ENCODE measurements at regions not wholly inside any gene's neighbourhood (a gene's known extent, or its start where the extent isn't known, plus 50 kb on each side); places are given as distances from the start of the nearest gene placed in this dataset.

DNA sequence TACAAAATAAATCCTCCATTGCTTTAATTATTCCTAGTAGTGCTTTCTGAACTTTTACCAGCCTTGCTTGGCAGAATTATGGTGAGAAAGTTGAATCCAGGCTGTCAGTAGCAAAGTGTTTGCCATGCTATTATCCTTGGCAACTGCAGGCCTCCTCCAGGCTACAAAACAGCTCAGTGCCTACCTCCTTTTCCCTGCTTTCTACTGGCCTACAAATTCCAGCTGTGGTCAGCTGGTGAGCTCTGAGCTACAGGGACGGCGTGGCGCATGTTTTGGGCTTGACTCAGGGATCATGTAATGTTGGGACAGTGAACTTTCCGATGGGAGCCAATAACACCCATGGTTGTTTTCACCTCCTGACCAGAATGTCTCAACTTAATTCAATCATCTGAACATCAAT, 456.1 kb upstream of the ADAMTS5 start:
- TF ChIP-seq, protein P1, sequence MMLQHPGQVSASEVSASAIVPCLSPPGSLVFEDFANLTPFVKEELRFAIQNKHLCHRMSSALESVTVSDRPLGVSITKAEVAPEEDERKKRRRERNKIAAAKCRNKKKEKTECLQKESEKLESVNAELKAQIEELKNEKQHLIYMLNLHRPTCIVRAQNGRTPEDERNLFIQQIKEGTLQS (CRISPR knock-in tag; conservative IDR thresholded peaks at IDR 0.05): no peak
- TF ChIP-seq, protein P2, sequence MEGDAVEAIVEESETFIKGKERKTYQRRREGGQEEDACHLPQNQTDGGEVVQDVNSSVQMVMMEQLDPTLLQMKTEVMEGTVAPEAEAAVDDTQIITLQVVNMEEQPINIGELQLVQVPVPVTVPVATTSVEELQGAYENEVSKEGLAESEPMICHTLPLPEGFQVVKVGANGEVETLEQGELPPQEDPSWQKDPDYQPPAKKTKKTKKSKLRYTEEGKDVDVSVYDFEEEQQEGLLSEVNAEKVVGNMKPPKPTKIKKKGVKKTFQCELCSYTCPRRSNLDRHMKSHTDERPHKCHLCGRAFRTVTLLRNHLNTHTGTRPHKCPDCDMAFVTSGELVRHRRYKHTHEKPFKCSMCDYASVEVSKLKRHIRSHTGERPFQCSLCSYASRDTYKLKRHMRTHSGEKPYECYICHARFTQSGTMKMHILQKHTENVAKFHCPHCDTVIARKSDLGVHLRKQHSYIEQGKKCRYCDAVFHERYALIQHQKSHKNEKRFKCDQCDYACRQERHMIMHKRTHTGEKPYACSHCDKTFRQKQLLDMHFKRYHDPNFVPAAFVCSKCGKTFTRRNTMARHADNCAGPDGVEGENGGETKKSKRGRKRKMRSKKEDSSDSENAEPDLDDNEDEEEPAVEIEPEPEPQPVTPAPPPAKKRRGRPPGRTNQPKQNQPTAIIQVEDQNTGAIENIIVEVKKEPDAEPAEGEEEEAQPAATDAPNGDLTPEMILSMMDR (IDR thresholded peaks at IDR 0.05): no peak
- TF ChIP-seq NFYB (CRISPR knock-in tag; conservative IDR thresholded peaks at IDR 0.05; ENCODE audit: low read depth): no peak
- TF ChIP-seq JUN (CRISPR knock-in tag; IDR thresholded peaks at IDR 0.05): no peak
- TF ChIP-seq, protein P3, sequence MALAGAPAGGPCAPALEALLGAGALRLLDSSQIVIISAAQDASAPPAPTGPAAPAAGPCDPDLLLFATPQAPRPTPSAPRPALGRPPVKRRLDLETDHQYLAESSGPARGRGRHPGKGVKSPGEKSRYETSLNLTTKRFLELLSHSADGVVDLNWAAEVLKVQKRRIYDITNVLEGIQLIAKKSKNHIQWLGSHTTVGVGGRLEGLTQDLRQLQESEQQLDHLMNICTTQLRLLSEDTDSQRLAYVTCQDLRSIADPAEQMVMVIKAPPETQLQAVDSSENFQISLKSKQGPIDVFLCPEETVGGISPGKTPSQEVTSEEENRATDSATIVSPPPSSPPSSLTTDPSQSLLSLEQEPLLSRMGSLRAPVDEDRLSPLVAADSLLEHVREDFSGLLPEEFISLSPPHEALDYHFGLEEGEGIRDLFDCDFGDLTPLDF (CRISPR knock-in tag; IDR thresholded peaks at IDR 0.05): no peak
- TF ChIP-seq NR1H2 (CRISPR knock-in tag; IDR thresholded peaks at IDR 0.05): no peak
- no peak for TF ChIP-seq ZNF138 (CRISPR knock-in tag; conservative IDR thresholded peaks at IDR 0.05)
- no peak for TF ChIP-seq PRRX2 (CRISPR knock-in tag; IDR thresholded peaks at IDR 0.05)
- TF ChIP-seq CBFB (CRISPR knock-in tag; IDR thresholded peaks at IDR 0.05; ENCODE audit: low read depth): no peak
- TF ChIP-seq USF2 (CRISPR knock-in tag; IDR thresholded peaks at IDR 0.05): no peak
